NCI-H2196 treated with DMSO at 0.1 percent for 48 hours (cell line): ENCODE measurements at regions not wholly inside any gene's neighbourhood (a gene's known extent, or its start where the extent isn't known, plus 50 kb on each side); places are given as distances from the start of the nearest gene placed in this dataset.

Source experiments
- DNase-seq: peaks from one replicate; lab custom pipeline; 2025; ENCODE audit not compliant: unreplicated experiment; lab: John Stamatoyannopoulos, UW

- no peak for DNase-seq
These were observed 49.9 kb downstream of the SYNE3 start for GRCh38 chr14:95466506-95466905.

GRCh38 chr14:95465936-95466335 lies 50.5 kb downstream of the SYNE3 start:
- no peak for DNase-seq

DNA sequence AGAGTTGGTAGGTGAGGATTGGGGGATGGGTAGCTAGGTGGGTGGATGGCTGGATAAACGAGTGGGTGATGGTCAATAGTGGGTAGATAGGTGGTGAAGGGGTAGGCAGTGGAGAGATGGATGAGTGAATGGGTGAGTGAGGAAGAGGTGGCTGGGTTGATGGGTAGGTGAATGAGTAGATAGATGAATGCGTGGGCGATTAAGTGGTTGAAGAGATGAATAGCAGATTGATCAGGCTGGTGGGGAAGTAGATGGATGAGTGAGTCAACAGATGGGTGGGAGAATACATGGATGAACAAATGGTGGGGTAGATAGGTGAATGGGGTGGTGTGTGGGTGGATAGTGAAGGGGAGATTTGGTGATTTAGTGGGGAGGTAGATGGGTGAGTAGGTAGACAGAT lies 51.1 kb downstream of the SYNE3 start:
- DNase-seq: no peak

GRCh38 chr14:95464514-95464913 lies 51.9 kb downstream of the SYNE3 start:
- DNase-seq: no peak

- no peak for DNase-seq
These were observed 52.3 kb downstream of the SYNE3 start for GRCh38 chr14:95464103-95464502.

GRCh38 chr14:95463171-95463901 lies 53.1 kb downstream of the SYNE3 start:
- peak; percentile 78 for DNase-seq

DNA sequence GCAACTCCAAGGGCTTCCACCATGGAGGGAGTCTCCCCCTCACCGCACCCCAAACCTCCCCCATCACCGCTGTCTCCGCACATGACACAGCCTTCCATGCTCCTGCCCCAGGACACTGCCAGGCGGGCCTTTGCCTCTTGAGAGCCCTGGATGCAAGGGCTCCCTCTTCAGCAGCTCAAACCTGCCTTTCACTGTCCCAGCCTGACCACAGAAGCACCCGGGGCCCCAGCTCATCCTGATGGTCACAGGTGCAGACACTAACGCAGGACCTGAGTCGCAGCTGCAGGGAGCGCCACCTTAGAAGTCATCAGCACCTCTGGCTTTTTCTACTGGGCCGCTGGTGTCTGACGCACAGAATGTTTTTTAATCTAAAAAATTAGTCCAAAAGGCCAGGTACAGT lies 54.0 kb downstream of the SYNE3 start:
- no peak for DNase-seq

DNA sequence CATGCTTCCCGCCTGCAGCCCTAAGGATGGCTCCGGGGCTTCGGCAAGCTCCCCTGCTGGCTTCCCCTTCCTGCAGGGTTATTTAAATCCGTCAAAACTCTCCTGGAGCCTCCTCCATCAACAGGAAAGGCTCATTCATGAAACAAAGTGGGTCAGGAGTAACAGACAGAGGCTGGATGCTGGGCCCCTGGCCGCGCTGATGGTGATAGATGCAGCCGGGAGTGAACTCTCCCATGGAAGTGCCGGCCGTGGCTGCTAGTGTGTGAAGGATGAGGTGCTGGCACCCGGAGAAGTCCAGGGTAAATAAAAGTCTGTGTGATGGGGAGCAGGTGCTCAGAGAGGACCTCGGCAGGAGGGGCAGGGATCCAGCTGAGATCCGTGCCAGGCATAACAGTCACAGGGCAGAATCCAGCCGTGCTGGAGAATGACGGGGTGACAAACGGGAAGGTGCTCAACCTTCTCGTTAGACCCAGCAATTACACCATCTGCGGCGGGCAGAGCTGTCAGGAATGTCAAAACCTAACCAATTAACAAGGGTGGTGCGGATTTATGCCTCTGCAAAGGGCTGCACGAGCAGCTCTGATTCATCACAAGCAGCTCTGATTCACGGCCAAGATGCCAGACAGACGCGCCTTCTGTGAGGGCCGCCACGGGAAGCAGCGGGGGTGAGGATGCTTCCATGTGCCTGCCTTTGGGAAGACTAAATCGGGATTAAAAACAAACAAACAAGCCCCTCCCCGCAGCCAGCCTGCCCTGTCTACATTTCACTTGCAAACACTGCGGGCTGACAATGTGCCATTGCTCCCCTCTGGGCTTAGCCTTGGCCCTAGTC lies 55.6 kb downstream of the SYNE3 start:
- DNase-seq: no peak

GRCh38 chr14:95458906-95459305 lies 57.5 kb downstream of the SYNE3 start:
- DNase-seq: no peak

GRCh38 chr14:95458459-95458858 lies 58.0 kb downstream of the SYNE3 start:
- no peak for DNase-seq

- DNase-seq: no peak
These were observed 60.2 kb downstream of the SYNE3 start for GRCh38 chr14:95456281-95456680.

DNA sequence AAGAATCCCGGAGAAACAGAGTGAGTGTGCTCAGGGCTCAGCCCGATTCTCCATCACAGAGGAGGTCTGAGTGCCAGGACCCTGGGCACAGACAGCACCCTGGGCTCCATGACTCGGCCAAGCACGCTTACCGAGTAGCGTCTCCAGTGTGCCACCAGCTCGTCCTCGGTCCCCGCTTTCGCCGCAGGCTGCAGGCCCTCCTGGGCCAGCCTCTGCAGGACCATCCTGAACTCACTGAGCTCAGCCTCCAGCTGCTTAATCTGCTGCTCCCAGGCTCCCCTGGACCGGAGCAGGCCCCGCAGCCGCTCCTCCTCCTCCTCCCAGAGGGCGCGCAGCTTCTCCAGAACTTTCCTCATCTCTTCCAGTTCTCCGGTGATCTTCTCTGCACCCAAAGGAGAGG lies 61.2 kb downstream of the SYNE3 start:
- no peak for DNase-seq

- no peak for DNase-seq
These were observed 62.8 kb downstream of the SYNE3 start for GRCh38 chr14:95453713-95453980.

DNA sequence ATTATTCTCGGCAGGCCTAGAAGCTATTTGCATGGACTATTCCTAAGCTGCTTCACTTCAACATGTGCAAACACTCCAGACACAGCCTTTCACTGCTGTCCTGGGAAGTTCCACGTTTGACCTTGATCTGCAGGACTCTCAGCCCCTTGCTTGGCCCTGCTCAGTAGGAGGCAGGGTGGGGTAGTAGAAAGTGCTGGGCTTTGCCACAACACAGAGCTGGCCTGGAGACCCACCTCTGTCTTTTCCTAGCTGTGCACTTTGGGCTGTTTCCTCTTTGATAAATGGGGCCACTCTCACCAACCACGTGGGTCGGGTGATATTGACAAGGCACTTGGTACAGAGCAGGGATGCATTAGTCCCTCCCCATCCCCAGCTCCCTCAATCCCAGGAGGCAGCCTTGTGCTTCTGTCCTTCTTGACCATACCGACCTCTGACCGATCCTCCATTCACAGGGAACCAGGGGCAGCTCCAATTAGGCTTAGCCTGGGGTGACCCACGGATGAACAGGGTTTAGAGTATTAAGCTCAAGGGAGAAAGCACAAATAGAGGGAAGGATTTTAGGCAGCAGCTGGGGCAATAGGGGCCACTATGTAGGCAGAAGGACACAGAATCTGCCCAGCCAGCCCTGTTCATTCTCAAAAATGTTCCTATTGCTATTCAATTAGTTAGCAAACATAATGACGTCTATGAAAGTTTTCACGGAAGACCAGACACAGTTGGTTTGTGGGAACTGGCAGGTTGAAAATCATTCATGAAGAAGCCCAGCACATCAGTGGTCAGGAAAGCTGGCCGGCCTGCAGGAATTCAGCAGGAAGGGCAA lies 63.3 kb downstream of the SYNE3 start:
- DNase-seq: no peak

GRCh38 chr14:95452176-95452892 lies 64.1 kb downstream of the SYNE3 start:
- no peak for DNase-seq

GRCh38 chr14:95449131-95449530 lies 67.3 kb downstream of the SYNE3 start:
- no peak for DNase-seq

- DNase-seq: no peak
These were observed 70.0 kb downstream of the SYNE3 start for GRCh38 chr14:95446470-95446869.

DNA sequence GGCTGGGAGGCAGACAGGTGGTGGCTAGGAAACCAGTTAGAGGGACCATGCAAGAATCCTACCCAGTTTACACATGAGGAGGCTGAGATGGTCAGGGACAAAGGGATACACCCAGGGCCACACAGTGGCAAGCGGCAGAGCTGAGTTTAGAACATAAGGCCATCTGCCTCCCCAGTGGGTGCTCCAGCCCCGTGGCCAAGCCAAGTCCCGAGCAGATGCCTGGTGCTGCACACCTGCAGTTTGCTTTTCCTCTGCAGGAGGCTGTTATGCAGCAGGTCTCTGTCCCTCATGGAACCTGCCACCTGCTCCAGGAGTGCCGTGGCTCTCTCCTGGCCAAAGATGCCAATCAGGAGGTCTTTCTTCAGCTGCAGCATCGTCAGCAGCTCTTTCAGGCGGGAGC lies 70.8 kb downstream of the SYNE3 start:
- DNase-seq: no peak

- no peak for DNase-seq
These were observed 71.3 kb downstream of the SYNE3 start for GRCh38 chr14:95445161-95445560.

DNA sequence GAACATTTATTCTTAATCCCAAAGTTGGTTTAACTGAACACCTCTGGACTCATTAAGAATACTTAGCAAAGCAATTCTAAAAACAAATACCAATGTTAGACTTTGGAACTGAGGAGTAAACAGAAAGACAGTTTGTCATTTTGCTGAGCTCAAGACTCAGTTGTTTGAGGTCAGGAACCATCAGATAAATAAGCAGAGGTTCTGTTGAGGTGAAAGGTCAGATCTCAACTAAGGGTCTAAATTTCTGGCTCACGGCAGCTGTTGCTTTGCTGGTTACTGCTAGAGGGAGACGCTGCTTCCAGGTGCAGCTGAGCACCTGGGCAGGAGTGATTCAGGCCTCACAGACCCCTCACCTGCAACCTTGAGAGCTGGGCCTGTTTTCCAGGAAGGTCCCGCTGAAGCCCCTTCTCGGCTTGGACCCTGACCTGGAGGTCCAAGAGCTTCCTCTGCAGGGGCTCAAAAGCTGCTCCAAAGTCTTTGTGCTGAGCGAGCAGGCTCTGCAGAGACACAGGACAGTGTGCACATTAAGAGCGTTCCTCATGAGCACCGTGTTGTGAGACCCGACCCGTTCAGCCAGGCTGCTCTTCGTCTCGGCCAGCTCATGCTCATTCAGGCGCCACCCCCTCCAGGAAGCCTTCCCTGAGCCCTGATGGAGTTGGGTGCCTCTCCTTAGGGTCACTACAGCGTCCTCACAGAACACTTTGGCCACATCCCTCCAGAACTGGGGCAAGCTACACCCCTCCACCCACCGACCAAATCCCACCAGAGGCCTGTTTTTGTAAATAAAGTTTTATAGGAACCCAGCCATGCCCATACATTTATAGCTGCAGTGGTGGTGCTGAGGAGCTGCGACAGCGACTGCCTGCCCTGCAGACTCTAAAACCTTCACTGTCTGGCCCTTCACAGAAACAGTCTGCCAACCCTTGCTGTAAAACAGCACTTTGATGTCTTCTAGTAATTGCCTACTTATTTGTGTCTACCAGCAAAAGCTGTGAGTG lies 72.0 kb downstream of the SYNE3 start:
- DNase-seq: no peak
